ENCODE measurements at regions not wholly inside any gene's neighbourhood (a gene's known extent, or its start where the extent isn't known, plus 50 kb on each side); places are given as distances from the start of the nearest gene placed in this dataset.
"Not testable (repeated sequence)": the region's sequence is repeated elsewhere in the genome, so short reads cannot be mapped to it uniquely, and the experiment has no call there.

GRCh38 chr1:55514571-55514970 lies 299.4 kb upstream of the USP24 start:
- TF ChIP-seq CTCF, POLR2A (IDR thresholded peaks at IDR 0.05): not testable (repeated sequence)
